ENCODE measurements at regions not wholly inside any gene's neighbourhood (a gene's known extent, or its start where the extent isn't known, plus 50 kb on each side); places are given as distances from the start of the nearest gene placed in this dataset.

DNA sequence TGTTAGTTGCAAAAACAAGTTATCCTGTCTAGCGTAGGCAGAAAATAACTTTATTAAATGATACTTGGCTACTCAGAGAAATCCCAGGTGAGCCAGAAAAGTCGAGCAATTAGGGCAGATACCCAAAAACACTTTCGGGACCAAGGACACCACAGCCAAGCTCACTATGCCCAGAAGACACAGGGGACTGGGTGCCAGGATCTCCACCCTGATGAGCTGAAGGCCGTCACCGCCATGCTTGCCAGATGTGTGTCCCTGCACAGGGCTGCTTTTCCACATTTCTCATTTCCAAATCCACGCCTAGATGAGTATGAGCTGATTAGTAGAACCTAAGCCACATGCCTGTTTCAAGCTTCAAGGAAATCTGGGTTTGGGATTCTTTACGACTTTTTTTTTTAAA is 214.0 kb upstream of the SMLR1 start:
- TF ChIP-seq, protein P1, sequence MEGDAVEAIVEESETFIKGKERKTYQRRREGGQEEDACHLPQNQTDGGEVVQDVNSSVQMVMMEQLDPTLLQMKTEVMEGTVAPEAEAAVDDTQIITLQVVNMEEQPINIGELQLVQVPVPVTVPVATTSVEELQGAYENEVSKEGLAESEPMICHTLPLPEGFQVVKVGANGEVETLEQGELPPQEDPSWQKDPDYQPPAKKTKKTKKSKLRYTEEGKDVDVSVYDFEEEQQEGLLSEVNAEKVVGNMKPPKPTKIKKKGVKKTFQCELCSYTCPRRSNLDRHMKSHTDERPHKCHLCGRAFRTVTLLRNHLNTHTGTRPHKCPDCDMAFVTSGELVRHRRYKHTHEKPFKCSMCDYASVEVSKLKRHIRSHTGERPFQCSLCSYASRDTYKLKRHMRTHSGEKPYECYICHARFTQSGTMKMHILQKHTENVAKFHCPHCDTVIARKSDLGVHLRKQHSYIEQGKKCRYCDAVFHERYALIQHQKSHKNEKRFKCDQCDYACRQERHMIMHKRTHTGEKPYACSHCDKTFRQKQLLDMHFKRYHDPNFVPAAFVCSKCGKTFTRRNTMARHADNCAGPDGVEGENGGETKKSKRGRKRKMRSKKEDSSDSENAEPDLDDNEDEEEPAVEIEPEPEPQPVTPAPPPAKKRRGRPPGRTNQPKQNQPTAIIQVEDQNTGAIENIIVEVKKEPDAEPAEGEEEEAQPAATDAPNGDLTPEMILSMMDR (conservative IDR thresholded peaks at IDR 0.05 in 1 of 2, IDR thresholded peaks at IDR 0.05 in 1 of 2; ENCODE audit: extremely low read depth in 1 of 2, insufficient read depth in 1 of 2, low read depth in 1 of 2, low read length in 2 of 2): no peak
- no peak for TF ChIP-seq EZH2 (IDR thresholded peaks at IDR 0.05; ENCODE audit: borderline replicate concordance, low read length)

Measured in mammary epithelial cell (primary cell).